KBM-7 (cell line): ENCODE measurements at regions not wholly inside any gene's neighbourhood (a gene's known extent, or its start where the extent isn't known, plus 50 kb on each side); places are given as distances from the start of the nearest gene placed in this dataset.
A peak's percentile ranks its signal among the peaks of the same experiment; 100 is the strongest.
"Not testable (repeated sequence)": the region's sequence is repeated elsewhere in the genome, so short reads cannot be mapped to it uniquely, and the experiment has no call there.

Experiments
- DNase-seq: peaks from one replicate; pipeline ENCODE4 v3.0.0-alpha.2; 2015
- in situ Hi-C: fragments of 300-500 bp; cut with MboI; formaldehyde crosslinking; loops from 2 replicates; pipeline ENCODE4 v1.14.3; 2020; ENCODE audit warnings: low sequenced_read_pairs, low pct_unique_long_range_greater_than_20kb, mixed read lengths

GRCh38 chr18:71237641-71238040 is 948.8 kb downstream of the SOCS6 start:
- no peak for DNase-seq
- in situ Hi-C loops = no loop called here

GRCh38 chr18:71233177-71233576 is 944.3 kb downstream of the SOCS6 start:
- DNase-seq = no peak
- in situ Hi-C loops = no loop called here

GRCh38 chr18:71223486-71223885 is 934.6 kb downstream of the SOCS6 start:
- no peak for DNase-seq
- in situ Hi-C loops = no loop called here

GRCh38 chr18:71221405-71221804 is 932.6 kb downstream of the SOCS6 start:
- in situ Hi-C loops = no loop called here
- no peak for DNase-seq

GRCh38 chr18:71212739-71213138 is 923.9 kb downstream of the SOCS6 start:
- in situ Hi-C loops, DNase-seq: not testable (repeated sequence)

GRCh38 chr18:71212222-71212621 is 923.4 kb downstream of the SOCS6 start:
- no peak for DNase-seq
- in situ Hi-C loops = no loop called here

- in situ Hi-C loops = no loop called here
- DNase-seq = no peak
Observed at GRCh38 chr18:71209944-71210343, 921.1 kb downstream of the SOCS6 start.

GRCh38 chr18:71194438-71194837 is 905.6 kb downstream of the SOCS6 start:
- DNase-seq = no peak
- in situ Hi-C loops = no loop called here

- no peak for DNase-seq
- in situ Hi-C loops = no loop called here
Observed at GRCh38 chr18:71189581-71189980, 900.7 kb downstream of the SOCS6 start.

- in situ Hi-C loops = no loop called here
- DNase-seq = peak; percentile 45
Observed at GRCh38 chr18:71168557-71169145, 879.8 kb downstream of the SOCS6 start.

GRCh38 chr18:71136487-71136886 is 847.6 kb downstream of the SOCS6 start:
- DNase-seq = no peak
- in situ Hi-C loops = no loop called here

GRCh38 chr18:71134122-71134521 is 845.3 kb downstream of the SOCS6 start:
- in situ Hi-C loops = no loop called here
- DNase-seq = no peak

GRCh38 chr18:71131918-71132317 is 843.1 kb downstream of the SOCS6 start:
- in situ Hi-C loops = no loop called here
- DNase-seq = no peak

- in situ Hi-C loops = no loop called here
Observed at GRCh38 chr18:71130351-71130750, 841.5 kb downstream of the SOCS6 start.

GRCh38 chr18:71125581-71125980 is 836.7 kb downstream of the SOCS6 start:
- in situ Hi-C loops = no loop called here
- DNase-seq = no peak

More at GRCh38 chr18:71130351-71130750, 841.5 kb downstream of the SOCS6 start:
- no peak for DNase-seq

GRCh38 chr18:71116535-71116934 is 827.7 kb downstream of the SOCS6 start:
- in situ Hi-C loops = no loop called here
- DNase-seq = no peak

GRCh38 chr18:71115261-71115660 is 826.4 kb downstream of the SOCS6 start:
- in situ Hi-C loops = no loop called here
- no peak for DNase-seq

- DNase-seq = no peak
- in situ Hi-C loops = no loop called here
Observed at GRCh38 chr18:71114550-71115210, 825.8 kb downstream of the SOCS6 start.

- in situ Hi-C loops = no loop called here
- no peak for DNase-seq
Observed at GRCh38 chr18:71107244-71107643, 818.4 kb downstream of the SOCS6 start.

- no peak for DNase-seq
- in situ Hi-C loops = no loop called here
Observed at GRCh38 chr18:71106701-71107100, 817.9 kb downstream of the SOCS6 start.

GRCh38 chr18:71105994-71106546 is 817.2 kb downstream of the SOCS6 start:
- no peak for DNase-seq
- in situ Hi-C loops = no loop called here
